ENCODE measurements at regions not wholly inside any gene's neighbourhood (a gene's known extent, or its start where the extent isn't known, plus 50 kb on each side); places are given as distances from the start of the nearest gene placed in this dataset.
"Not testable (repeated sequence)": the region's sequence is repeated elsewhere in the genome, so short reads cannot be mapped to it uniquely, and the experiment has no call there.

GRCh38 chr3:165603196-165603595 lies 234.0 kb downstream of the BCHE start (continued):
- no peak for TF ChIP-seq CAMTA2 (CRISPR knock-in tag; conservative IDR thresholded peaks at IDR 0.05)
- TF ChIP-seq TAF1 (IDR thresholded peaks at IDR 0.05; ENCODE audit: control insufficient read depth, extremely low read depth, insufficient read depth, low read length, severe bottlenecking): no peak
- no peak for TF ChIP-seq COPS2 (conservative IDR thresholded peaks at IDR 0.05)
- no peak for TF ChIP-seq SNAPC5 (CRISPR knock-in tag; IDR thresholded peaks at IDR 0.05)

GRCh38 chr3:165572566-165572965 lies 264.7 kb downstream of the BCHE start:
- WGBS (ENCODE audit: insufficient coverage, low coverage, missing lambda C conversion rate): 5% methylated on average over 4 of the region's 13 CpGs

GRCh38 chr3:165568907-165569462 lies 268.2 kb downstream of the BCHE start:
- in situ Hi-C loops (cut with MboI) (no loop called here), intact Hi-C loops (cut with micrococcal nuclease) (no loop called here)
- WGBS (ENCODE audit: insufficient coverage, low coverage, missing lambda C conversion rate): 0% methylated on average over 1 of the region's 1 CpG
- ATAC-seq (no peak), FAIRE-seq (no peak), DNase-seq (ENCODE audit: extremely low read depth in 1 of 4, low spot score in 3 of 4) (no peak)
- Histone ChIP-seq H3K4me2 (ENCODE audit: insufficient read depth, low read length) (no peak overlapping the region), H3K27me3 (ENCODE audit: control insufficient read depth in 2 of 2, insufficient read depth in 2 of 2, low read length in 2 of 2) (no peaks in the 10 kb centered on the region), H3K4me1 (replicated peaks in 1 of 2; ENCODE audit: control insufficient read depth in 2 of 2, insufficient read depth in 2 of 2, low read length in 2 of 2) (no peaks in the 10 kb centered on the region), H3K9me3 (replicated peaks; ENCODE audit: control insufficient read depth, insufficient read depth, low read depth, low read length) (no peaks in the 10 kb centered on the region; the same call in 1 of the 2 replicates), H4K20me1 (replicated peaks; ENCODE audit: control insufficient read depth, insufficient read depth, low read length) (no peaks in the 10 kb centered on the region), H3K9ac (ENCODE audit: insufficient read depth in 1 of 2, low read depth in 2 of 2, low read length in 2 of 2) (no peak overlapping the region), H3K4me3 (no peak overlapping the region), H3K79me2 (ENCODE audit: control insufficient read depth, insufficient read depth, low read length) (no peaks in the 10 kb centered on the region), H3K36me3 (ENCODE audit: control insufficient read depth, insufficient read depth, low read length) (no peaks in the 10 kb centered on the region), H2AFZ (ENCODE audit: low read depth, low read length) (no peak overlapping the region), H3K9me1 (ENCODE audit: control insufficient read depth, insufficient read depth, low read length) (no peaks in the 10 kb centered on the region), H3K27ac (ENCODE audit: extremely low read depth, low read depth, low read length) (no peak overlapping the region)
- ChIA-PET POLR2A (no interaction called here), CTCF (ENCODE audit: low intra/inter-chr PET ratio) (no interaction called here)
- no TSS peak for BruUV-seq (replicated peaks)
- TF ChIP-seq KAT8 (IDR thresholded peaks at IDR 0.05; ENCODE audit: low read depth) (no peak), SNRNP70 (optimal IDR thresholded peaks at IDR 0.05; ENCODE audit: low read depth, low read length) (no peak)

More at GRCh38 chr3:165572566-165572965, 264.7 kb downstream of the BCHE start:
- ATAC-seq; H3K36me3 ChIP-seq (ENCODE audit: control insufficient read depth, insufficient read depth, low read length); in situ Hi-C loops (cut with MboI); H4K20me1 ChIP-seq (replicated peaks; ENCODE audit: control insufficient read depth, insufficient read depth, low read length); DNase-seq (ENCODE audit: extremely low read depth in 1 of 4, low spot score in 3 of 4); POLR2A ChIA-PET; H3K27ac ChIP-seq (ENCODE audit: extremely low read depth, low read depth, low read length); CTCF ChIA-PET (ENCODE audit: low intra/inter-chr PET ratio); H3K79me2 ChIP-seq (ENCODE audit: control insufficient read depth, insufficient read depth, low read length); H3K4me1 ChIP-seq (replicated peaks in 1 of 2; ENCODE audit: control insufficient read depth in 2 of 2, insufficient read depth in 2 of 2, low read length in 2 of 2); H3K9ac ChIP-seq (ENCODE audit: insufficient read depth in 1 of 2, low read depth in 2 of 2, low read length in 2 of 2); FAIRE-seq; BruUV-seq (replicated peaks); H3K4me3 ChIP-seq; H3K9me3 ChIP-seq (replicated peaks; ENCODE audit: control insufficient read depth, insufficient read depth, low read depth, low read length); intact Hi-C loops (cut with micrococcal nuclease); H3K4me2 ChIP-seq (ENCODE audit: insufficient read depth, low read length); H3K27me3 ChIP-seq (ENCODE audit: control insufficient read depth in 2 of 2, insufficient read depth in 2 of 2, low read length in 2 of 2); H3K9me1 ChIP-seq (ENCODE audit: control insufficient read depth, insufficient read depth, low read length); H2AFZ ChIP-seq (ENCODE audit: low read depth, low read length): not testable (repeated sequence)
